ENCODE measurements at regions not wholly inside any gene's neighbourhood (a gene's known extent, or its start where the extent isn't known, plus 50 kb on each side); places are given as distances from the start of the nearest gene placed in this dataset.
"Not testable (repeated sequence)": the region's sequence is repeated elsewhere in the genome, so short reads cannot be mapped to it uniquely, and the experiment has no call there.

- H3K4me3 ChIP-seq (ENCODE audit: low read depth, low read length): no peak overlapping the region
- TF ChIP-seq CTCF (IDR thresholded peaks at IDR 0.05; ENCODE audit: low read depth, low read length): no peak
Measured at GRCh38 chr7:69429911-69430383, 168.3 kb upstream of the AUTS2 start.

- TF ChIP-seq CTCF (IDR thresholded peaks at IDR 0.05; ENCODE audit: low read depth, low read length): no peak
- no peak overlapping the region for H3K4me3 ChIP-seq (ENCODE audit: low read depth, low read length)
Measured at GRCh38 chr7:69430384-69431021, 167.8 kb upstream of the AUTS2 start.

- H3K4me3 ChIP-seq (ENCODE audit: low read depth, low read length): no peak overlapping the region
Measured at GRCh38 chr7:69431626-69432025, 166.6 kb upstream of the AUTS2 start.

GRCh38 chr7:69432276-69432675, 166.0 kb upstream of the AUTS2 start:
- not testable (repeated sequence) for H3K4me3 ChIP-seq (ENCODE audit: low read depth, low read length)

More at GRCh38 chr7:69431626-69432025, 166.6 kb upstream of the AUTS2 start:
- no peak for TF ChIP-seq CTCF (IDR thresholded peaks at IDR 0.05; ENCODE audit: low read depth, low read length)

GRCh38 chr7:69433081-69433480, 165.2 kb upstream of the AUTS2 start:
- H3K4me3 ChIP-seq (ENCODE audit: low read depth, low read length): no peak overlapping the region
- TF ChIP-seq CTCF (IDR thresholded peaks at IDR 0.05; ENCODE audit: low read depth, low read length): no peak

- TF ChIP-seq CTCF (IDR thresholded peaks at IDR 0.05; ENCODE audit: low read depth, low read length): no peak
- no peak overlapping the region for H3K4me3 ChIP-seq (ENCODE audit: low read depth, low read length)
Measured at GRCh38 chr7:69434398-69434815, 163.9 kb upstream of the AUTS2 start.

- H3K4me3 ChIP-seq (ENCODE audit: low read depth, low read length): no peak overlapping the region
- no peak for TF ChIP-seq CTCF (IDR thresholded peaks at IDR 0.05; ENCODE audit: low read depth, low read length)
Measured at GRCh38 chr7:69435711-69436110, 162.6 kb upstream of the AUTS2 start.

GRCh38 chr7:69436946-69437345, 161.3 kb upstream of the AUTS2 start:
- H3K4me3 ChIP-seq (ENCODE audit: low read depth, low read length): no peak overlapping the region
- TF ChIP-seq CTCF (IDR thresholded peaks at IDR 0.05; ENCODE audit: low read depth, low read length): no peak
